AG09309 (cell line): ENCODE measurements at regions not wholly inside any gene's neighbourhood (a gene's known extent, or its start where the extent isn't known, plus 50 kb on each side); places are given as distances from the start of the nearest gene placed in this dataset.
A peak's percentile ranks its signal among the peaks of the same experiment; 100 is the strongest.

ENCODE experiments used
- DNase-seq: peaks from one replicate; pipeline ENCODE4 v3.0.0-alpha.2; 2010; ENCODE audit warnings: low read depth
- H3K4me3 ChIP-seq: 2 replicates; pipeline ENCODE4 v1.5.1; 2011; ENCODE audit warnings: mild to moderate bottlenecking, low read depth, low read length, moderate library complexity; ENCODE audit not compliant: control insufficient read depth
- TF ChIP-seq, protein P1 (sequence below): IDR thresholded peaks from 2 replicates; pipeline ENCODE4 v1.5.1; 2011; ENCODE audit warnings: mild to moderate bottlenecking, low read depth, low read length, inconsistent platforms; ENCODE audit not compliant: insufficient read depth, control insufficient read depth; ENCODE audit errors: missing control alignments

DNA sequence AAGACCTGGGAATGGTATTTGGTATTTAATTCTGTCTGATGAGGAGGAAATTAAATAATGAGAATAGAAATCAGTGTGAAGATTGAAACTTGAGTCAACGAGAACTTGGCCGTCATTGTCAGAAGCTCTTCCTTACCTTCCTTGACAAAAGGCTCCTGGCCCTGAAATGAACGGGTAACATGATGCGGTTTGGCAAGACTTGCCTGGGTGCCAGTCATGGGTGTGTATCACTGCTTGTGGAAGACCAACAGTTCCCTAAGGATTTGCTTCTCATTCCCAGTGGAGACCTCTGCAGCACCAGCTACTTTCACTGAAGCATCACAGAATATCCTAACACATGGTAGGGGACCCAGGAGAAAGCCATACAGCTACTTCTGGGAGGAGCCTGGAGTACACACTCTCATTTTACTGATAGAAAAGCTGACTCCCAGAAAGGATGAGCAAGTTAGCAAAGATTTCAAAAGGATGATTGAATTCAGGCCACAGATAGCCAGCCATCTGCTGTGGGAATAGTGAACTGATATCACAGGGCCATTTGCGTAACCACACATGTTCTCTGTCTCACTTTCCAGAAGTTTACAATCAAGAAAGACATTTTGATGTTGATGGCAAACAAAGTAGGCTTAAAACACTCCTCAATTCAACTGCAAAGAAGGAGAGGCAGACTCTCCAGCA, 258.1 kb upstream of the SALL1 start:
- no peak overlapping the region for H3K4me3 ChIP-seq
- TF ChIP-seq, protein P1, sequence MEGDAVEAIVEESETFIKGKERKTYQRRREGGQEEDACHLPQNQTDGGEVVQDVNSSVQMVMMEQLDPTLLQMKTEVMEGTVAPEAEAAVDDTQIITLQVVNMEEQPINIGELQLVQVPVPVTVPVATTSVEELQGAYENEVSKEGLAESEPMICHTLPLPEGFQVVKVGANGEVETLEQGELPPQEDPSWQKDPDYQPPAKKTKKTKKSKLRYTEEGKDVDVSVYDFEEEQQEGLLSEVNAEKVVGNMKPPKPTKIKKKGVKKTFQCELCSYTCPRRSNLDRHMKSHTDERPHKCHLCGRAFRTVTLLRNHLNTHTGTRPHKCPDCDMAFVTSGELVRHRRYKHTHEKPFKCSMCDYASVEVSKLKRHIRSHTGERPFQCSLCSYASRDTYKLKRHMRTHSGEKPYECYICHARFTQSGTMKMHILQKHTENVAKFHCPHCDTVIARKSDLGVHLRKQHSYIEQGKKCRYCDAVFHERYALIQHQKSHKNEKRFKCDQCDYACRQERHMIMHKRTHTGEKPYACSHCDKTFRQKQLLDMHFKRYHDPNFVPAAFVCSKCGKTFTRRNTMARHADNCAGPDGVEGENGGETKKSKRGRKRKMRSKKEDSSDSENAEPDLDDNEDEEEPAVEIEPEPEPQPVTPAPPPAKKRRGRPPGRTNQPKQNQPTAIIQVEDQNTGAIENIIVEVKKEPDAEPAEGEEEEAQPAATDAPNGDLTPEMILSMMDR: no peak
- DNase-seq: peak; percentile 10

- TF ChIP-seq, protein P1: no peak
- no peak for DNase-seq
- H3K4me3 ChIP-seq: no peak overlapping the region
Observed at GRCh38 chr16:51408357-51408756, 257.3 kb upstream of the SALL1 start.

DNA sequence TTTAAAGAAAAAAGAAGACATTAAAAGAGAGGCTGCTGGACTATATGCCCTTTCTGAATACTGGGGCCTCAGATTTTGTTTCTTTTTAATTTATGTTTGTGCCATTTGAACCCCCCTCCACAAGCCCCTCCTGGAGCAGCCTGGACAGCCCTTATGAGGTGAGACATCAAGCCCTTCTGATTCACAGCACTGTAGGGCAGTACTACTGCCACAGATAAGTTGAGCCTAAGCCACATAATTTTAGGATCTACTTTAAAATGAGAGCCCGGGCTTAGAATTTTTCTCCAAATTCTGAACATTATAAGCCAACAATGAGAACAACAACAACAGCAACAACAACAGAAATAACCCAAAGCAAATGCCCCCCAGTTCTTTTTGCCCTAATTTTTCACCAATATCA, 256.9 kb upstream of the SALL1 start:
- DNase-seq: no peak
- H3K4me3 ChIP-seq: no peak overlapping the region
- TF ChIP-seq, protein P1: no peak

DNA sequence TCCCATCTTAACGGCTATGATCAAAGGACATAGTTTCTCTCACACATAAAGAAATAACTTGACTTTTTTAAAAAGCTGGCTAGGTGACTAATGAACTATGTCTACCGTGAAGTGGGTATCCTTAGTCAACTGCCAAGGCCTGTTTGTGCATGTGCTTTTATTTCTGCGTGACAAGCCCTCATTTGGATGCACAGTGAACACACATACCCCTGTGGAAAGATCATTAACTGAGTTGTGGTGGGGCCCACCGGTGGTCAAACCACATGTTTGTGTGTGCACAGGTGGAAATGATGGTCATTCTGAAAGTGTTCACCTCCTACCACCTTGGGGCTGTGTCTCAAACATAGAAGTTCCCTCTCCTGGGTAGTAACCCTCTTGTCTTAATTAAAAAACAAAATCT, 256.1 kb upstream of the SALL1 start:
- H3K4me3 ChIP-seq: no peak overlapping the region
- no peak for DNase-seq
- TF ChIP-seq, protein P1: no peak

GRCh38 chr16:51405361-51405760, 254.3 kb upstream of the SALL1 start:
- H3K4me3 ChIP-seq: no peak overlapping the region
- TF ChIP-seq, protein P1: no peak
- no peak for DNase-seq

- H3K4me3 ChIP-seq: no peak overlapping the region
- TF ChIP-seq, protein P1: no peak
- DNase-seq: no peak
Observed at GRCh38 chr16:51404386-51404785, 253.3 kb upstream of the SALL1 start.
